Stimulated activated naive CD8-positive, alpha-beta T cell treated with anti-CD3 and anti-CD28 coated beads, Interleukin-15, Interleukin-2, amounts not matched to agents 100 U/mL and 50 U/mL, for 24 hours (primary cell): ENCODE measurements at regions not wholly inside any gene's neighbourhood (a gene's known extent, or its start where the extent isn't known, plus 50 kb on each side); places are given as distances from the start of the nearest gene placed in this dataset.
"Not testable (repeated sequence)": the region's sequence is repeated elsewhere in the genome, so short reads cannot be mapped to it uniquely, and the experiment has no call there.

Experiments used
- ATAC-seq: fragments of 150-1000 bp; cut with Tn5 transposase; one replicate; pipeline ENCODE4 v1.10.0; 2021
- DNase-seq: peaks from one replicate; pipeline ENCODE4 v3.0.0; 2021

DNA sequence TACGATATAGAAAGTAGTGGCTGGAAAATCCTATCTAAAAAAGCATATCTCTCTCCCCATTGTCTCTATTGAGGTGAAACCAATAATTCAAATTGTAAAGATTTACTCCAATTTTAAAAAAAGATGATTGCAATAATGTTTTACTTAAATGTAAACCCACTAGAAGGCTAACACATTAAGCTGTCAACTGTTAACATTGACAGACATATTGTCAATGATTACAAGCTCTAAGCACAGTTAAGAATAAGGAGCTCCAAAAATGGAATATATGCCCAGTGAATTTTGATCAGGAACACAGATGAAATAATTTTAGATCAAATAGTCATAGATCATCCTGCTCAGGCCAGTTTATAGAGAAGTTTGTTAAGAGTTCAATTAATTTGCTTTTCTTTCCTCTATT lies 123.6 kb upstream of the NETO1 start:
- ATAC-seq, result no peak
- no peak for DNase-seq

GRCh38 chr18:72987570-72987969 lies 119.8 kb upstream of the NETO1 start:
- ATAC-seq, DNase-seq: not testable (repeated sequence)

GRCh38 chr18:72986103-72986502 lies 118.3 kb upstream of the NETO1 start:
- ATAC-seq (peak; percentile 55), DNase-seq (no peak)

DNA sequence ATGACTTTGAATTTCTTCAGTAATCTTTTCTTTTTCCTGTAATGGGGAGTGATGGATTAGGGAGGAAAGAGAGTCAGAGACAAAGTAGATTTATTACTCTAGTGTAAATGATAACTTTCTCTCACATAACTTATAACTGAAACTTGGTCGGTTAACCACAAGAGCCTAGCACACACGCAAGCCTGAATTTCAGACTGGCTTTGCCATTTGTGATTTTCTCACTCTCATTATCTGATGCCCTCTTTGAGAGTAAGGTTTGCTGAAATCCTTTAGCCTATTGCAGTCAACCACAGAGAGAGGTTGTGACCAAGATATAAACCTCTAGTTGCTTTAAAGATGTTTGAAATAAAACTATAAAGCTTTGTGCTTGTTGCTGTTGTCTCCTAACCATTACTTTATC lies 117.9 kb upstream of the NETO1 start:
- ATAC-seq (no peak), DNase-seq (no peak)

- no peak for DNase-seq
- no peak for ATAC-seq
Measured at GRCh38 chr18:72984290-72984689, 116.5 kb upstream of the NETO1 start.

GRCh38 chr18:72973841-72974240 lies 106.1 kb upstream of the NETO1 start:
- DNase-seq (no peak), ATAC-seq (no peak)

- DNase-seq (no peak), ATAC-seq (no peak)
Measured at GRCh38 chr18:72965616-72966015, 97.8 kb upstream of the NETO1 start.

DNA sequence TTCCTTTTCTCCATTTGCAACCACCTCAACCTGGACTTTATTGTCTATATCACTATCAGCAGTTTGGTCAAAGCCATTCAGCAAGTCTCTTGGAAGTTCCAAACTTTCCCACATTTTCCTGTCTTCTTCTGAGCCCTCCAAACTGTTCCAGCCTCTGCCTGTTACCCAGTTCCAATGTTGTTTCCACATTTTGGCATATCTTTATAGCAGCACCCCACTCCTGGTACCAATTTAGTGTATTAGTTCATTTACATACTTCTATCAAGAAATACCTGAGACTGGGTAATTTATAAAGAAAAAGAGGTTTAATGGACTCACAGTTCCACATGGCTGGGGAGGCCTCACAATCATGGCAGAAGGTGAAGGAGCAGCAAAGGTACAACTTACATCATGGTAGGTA lies 90.4 kb upstream of the NETO1 start:
- ATAC-seq, DNase-seq: not testable (repeated sequence)

- ATAC-seq (no peak), DNase-seq (no peak)
Measured at GRCh38 chr18:72948439-72948838, 80.7 kb upstream of the NETO1 start.

DNA sequence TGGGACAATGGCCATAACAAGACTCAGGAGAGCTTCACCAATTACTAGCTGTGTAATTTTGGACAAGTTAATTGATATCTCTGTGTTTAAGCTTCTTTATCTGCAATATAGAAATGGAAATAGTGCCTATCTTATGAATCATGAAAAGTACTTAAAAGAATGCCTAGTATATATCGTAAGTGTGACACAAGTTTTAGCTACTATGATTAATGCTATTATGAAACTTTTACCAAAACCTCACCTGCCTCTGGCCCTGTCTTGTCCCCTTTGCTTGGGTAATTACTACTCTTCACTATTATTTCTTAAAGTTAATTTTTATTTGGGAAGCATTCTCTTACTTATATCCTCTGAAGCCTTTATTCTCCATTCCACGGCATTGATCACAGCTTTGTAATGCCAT lies 75.0 kb upstream of the NETO1 start:
- DNase-seq, result no peak
- ATAC-seq, result no peak

GRCh38 chr18:72940986-72941385 lies 73.2 kb upstream of the NETO1 start:
- no peak for ATAC-seq

DNA sequence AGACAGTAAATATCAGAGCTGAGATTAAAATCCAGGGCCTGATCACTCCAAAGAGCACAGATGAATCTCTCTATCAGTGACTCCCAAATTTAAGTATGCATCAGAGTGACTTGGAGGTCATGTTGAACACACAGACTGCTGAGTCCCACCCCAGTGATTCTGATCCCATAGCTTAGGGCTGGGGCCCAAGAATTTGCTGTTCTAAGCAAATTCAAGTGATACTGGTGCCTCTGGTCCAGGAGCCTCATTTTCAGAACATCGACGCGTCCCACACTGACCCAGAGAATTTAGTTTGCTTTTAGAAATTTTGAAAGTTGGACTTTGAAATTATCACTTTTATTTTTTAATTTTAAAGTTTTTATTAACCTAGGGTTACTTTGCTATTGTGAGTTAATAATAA lies 72.7 kb upstream of the NETO1 start:
- ATAC-seq, result no peak
- DNase-seq, result no peak

More at GRCh38 chr18:72940986-72941385, 73.2 kb upstream of the NETO1 start:
- no peak for DNase-seq

GRCh38 chr18:72935744-72936143 lies 68.0 kb upstream of the NETO1 start:
- DNase-seq, result no peak

GRCh38 chr18:72922895-72923294 lies 55.1 kb upstream of the NETO1 start:
- no peak for ATAC-seq
- no peak for DNase-seq

More at GRCh38 chr18:72935744-72936143, 68.0 kb upstream of the NETO1 start:
- ATAC-seq, result no peak
